ENCODE measurements at regions not wholly inside any gene's neighbourhood (a gene's known extent, or its start where the extent isn't known, plus 50 kb on each side); places are given as distances from the start of the nearest gene placed in this dataset.
A peak's percentile ranks its signal among the peaks of the same experiment; 100 is the strongest.
"Not testable (repeated sequence)": the region's sequence is repeated elsewhere in the genome, so short reads cannot be mapped to it uniquely, and the experiment has no call there.

DNA sequence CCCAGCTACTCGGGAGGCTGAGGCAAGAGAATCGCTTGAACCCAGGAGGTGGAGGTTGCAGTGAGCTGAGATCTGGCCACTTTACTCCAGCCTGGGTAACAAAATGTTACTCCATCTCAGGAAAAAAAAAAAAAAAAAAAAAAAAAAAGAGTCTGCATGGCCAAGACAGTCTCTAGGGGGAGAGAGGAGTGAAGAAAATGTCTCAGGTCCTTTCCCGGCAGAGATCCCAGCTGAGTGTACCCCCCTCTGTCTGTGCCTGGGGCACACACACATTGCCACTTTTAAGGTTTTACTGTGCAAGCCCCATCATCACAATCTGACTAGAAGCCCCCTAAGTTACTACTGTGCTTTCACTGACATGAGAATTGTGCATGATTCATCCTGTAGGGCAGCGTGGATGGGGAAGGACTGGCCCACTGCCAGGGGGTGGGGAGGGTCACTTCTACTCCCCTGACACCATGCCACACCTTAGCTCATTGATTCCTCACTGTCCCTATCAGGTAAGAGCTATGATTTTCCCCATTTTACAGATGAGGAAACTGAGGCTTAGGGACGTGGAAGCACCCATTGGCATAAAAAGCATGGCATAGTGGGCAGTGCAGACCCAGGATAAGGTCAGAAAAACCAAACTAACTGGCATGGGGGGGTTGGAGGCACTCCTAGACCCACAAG, 102.3 kb upstream of the LARP1 start (continued):
- TF ChIP-seq CEBPB (IDR thresholded peaks at IDR 0.05; ENCODE audit: low read depth, low read length) (no peak), KDM4A (IDR thresholded peaks at IDR 0.05; ENCODE audit: low read depth, low read length, severe bottlenecking) (no peak), EZH2 (IDR thresholded peaks at IDR 0.05; ENCODE audit: low read depth, low read length, severe bottlenecking) (no peak), NRF1 (IDR thresholded peaks at IDR 0.05; ENCODE audit: low read depth, low read length) (no peak), SAP30 (IDR thresholded peaks at IDR 0.05; ENCODE audit: insufficient read depth, insufficient replicate concordance, low read length) (no peak), RAD21 (IDR thresholded peaks at IDR 0.05 in 1 of 2, conservative IDR thresholded peaks at IDR 0.05 in 1 of 2; ENCODE audit: low read depth in 2 of 2, low read length in 2 of 2) (peak in 1 of 2 experiments; percentile 25; a peak in 2 of 4 replicates), CBX5 (IDR thresholded peaks at IDR 0.05; ENCODE audit: low read depth, low read length) (no peak)

DNA sequence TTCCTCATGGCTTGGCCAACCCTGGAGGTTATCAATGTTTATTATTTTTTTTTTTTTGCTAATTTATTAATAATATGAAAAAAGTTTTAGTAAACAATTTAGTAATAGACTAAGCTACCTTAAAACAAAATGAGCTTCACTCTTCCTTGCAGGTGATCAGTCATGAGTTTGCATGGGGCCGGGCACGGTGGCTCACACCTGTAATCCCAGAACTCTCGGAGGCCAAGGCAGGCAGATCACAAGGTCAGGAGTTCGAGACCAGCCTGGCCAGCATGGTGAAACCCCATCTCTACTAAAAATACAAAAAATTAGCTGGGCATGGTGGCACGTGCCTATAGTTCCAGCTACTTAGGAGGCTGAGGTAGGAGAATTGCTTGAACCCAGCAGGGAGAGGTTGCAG, 103.4 kb upstream of the LARP1 start:
- H3K23ac ChIP-seq (ENCODE audit: insufficient read length); H3K4me3 ChIP-seq (ENCODE audit: extremely low read depth in 1 of 4, insufficient read depth in 2 of 4, low read depth in 3 of 4, low read length in 4 of 4); H3K23me2 ChIP-seq (ENCODE audit: low read depth, low read length); H2AK5ac ChIP-seq (ENCODE audit: low read depth, low read length); H3K56ac ChIP-seq (replicated peaks; ENCODE audit: insufficient read length, low read depth, low read length); H3K9me3 ChIP-seq (ENCODE audit: insufficient read depth in 2 of 2, low read depth in 1 of 2, low read length in 1 of 2); H2BK15ac ChIP-seq (ENCODE audit: low read length); H2BK20ac ChIP-seq (ENCODE audit: low read length); H3K36me3 ChIP-seq (ENCODE audit: control insufficient read depth in 2 of 4, insufficient read depth in 4 of 4, low read length in 3 of 4); H4K5ac ChIP-seq (ENCODE audit: insufficient read length, low read depth, low read length); H3K79me2 ChIP-seq (ENCODE audit: control insufficient read depth in 1 of 2, insufficient read depth in 2 of 2, low read length in 2 of 2); H3K14ac ChIP-seq (ENCODE audit: insufficient read length); H4K8ac ChIP-seq (ENCODE audit: extremely low read depth, insufficient read depth, low read length); DNase-seq (ENCODE audit: low read depth in 1 of 2, low spot score in 2 of 2); H2AFZ ChIP-seq (ENCODE audit: low read length); H4K20me1 ChIP-seq (replicated peaks in 1 of 2; ENCODE audit: control insufficient read depth in 1 of 2, insufficient read depth in 2 of 2, low read length in 2 of 2); H3K4ac ChIP-seq (replicated peaks; ENCODE audit: insufficient read length, low read depth, low read length); H3K79me1 ChIP-seq (ENCODE audit: low read depth, low read length); H3K27ac ChIP-seq (ENCODE audit: low read depth, low read length); FAIRE-seq; H4K91ac ChIP-seq (replicated peaks; ENCODE audit: insufficient read length, low read length); H3K18ac ChIP-seq (ENCODE audit: extremely low read depth, low read length); H2BK5ac ChIP-seq (ENCODE audit: low read depth, low read length); H3K4me2 ChIP-seq (ENCODE audit: insufficient read depth in 1 of 2, low read depth in 2 of 2, low read length in 2 of 2); H2BK120ac ChIP-seq (replicated peaks; ENCODE audit: low read depth, low read length); H3K9ac ChIP-seq (replicated peaks in 1 of 4; ENCODE audit: extremely low read depth in 1 of 4, low read depth in 3 of 4, low read length in 3 of 4); H2BK12ac ChIP-seq (ENCODE audit: low read depth, low read length): not testable (repeated sequence)
- H3K4me1 ChIP-seq (replicated peaks in 1 of 4; ENCODE audit: control insufficient read depth in 3 of 4, insufficient read depth in 4 of 4, low read length in 3 of 4) = peaks cover 0 to 16% (median 7%) of the 10 kb centered on the region in 4 experiments; a peak in 4 of 7 replicates
- ChIA-PET CTCF (ENCODE audit: partially characterized antibody) (interaction anchor here (0.6 to 5.1 kb wide), 16 partner anchors 13 to 227 kb away, joined by 3 to 46 read pairs (median 4); no protein-coding TSS in a partner anchor), POLR2A (ENCODE audit: partially characterized antibody) (interaction anchor here (0.6 to 1.2 kb wide), 2 partner anchors 62 to 96 kb away, joined by 4 to 5 read pairs; no protein-coding TSS in a partner anchor)
- WGBS, 2 experiments (ENCODE audit: extremely low coverage in 1 of 2, insufficient coverage in 1 of 2, insufficient read length in 1 of 2, insufficient replicate concordance in 2 of 2, low coverage in 1 of 2, low lambda C conversion rate in 2 of 2, missing lambda C conversion rate in 1 of 2) = 92% methylated on average over 5 of the region's 5 CpGs; no CpG with 5 or more reads in 1 of the 2 experiments
- H3K27me3 ChIP-seq (replicated peaks in 1 of 4; ENCODE audit: control insufficient read depth in 3 of 4, extremely low read depth in 1 of 4, insufficient read depth in 3 of 4, low read length in 3 of 4) = peaks cover 0 to 14% (median 7%) of the 10 kb centered on the region in 4 experiments; a peak in 5 of 7 replicates
